Neural cell (in vitro differentiated cells): ENCODE measurements at regions not wholly inside any gene's neighbourhood (a gene's known extent, or its start where the extent isn't known, plus 50 kb on each side); places are given as distances from the start of the nearest gene placed in this dataset.

Experiments
- EP300 ChIP-seq: fragments of 450-650 bp; conservative IDR thresholded peaks from 2 replicates; pipeline ENCODE4 v1.6.1; 2014; ENCODE audit warnings: antibody characterized with exemption, mild to moderate bottlenecking, moderate library complexity; ENCODE audit not compliant: poor library complexity, severe bottlenecking
- EZH2 ChIP-seq: fragments of 200-600, 300-800 bp; shearing (Covaris generic), sonication (generic); IDR thresholded peaks from 2 replicates; pipeline ENCODE4 v1.6.1; 2014; ENCODE audit warnings: antibody characterized with exemption, low read length, borderline replicate concordance, mild to moderate bottlenecking; ENCODE audit not compliant: insufficient read depth, poor library complexity, severe bottlenecking
- MXI1 ChIP-seq: fragments of 450-650 bp; conservative IDR thresholded peaks from 2 replicates; pipeline ENCODE4 v1.6.1; 2014; ENCODE audit warnings: antibody characterized with exemption, mild to moderate bottlenecking; ENCODE audit not compliant: poor library complexity, severe bottlenecking
- POLR2AphosphoS5 ChIP-seq: IDR thresholded peaks from 2 replicates; pipeline ENCODE4 v1.6.1; 2012
- RAD21 ChIP-seq: fragments of 450-650 bp; conservative IDR thresholded peaks from 2 replicates; pipeline ENCODE4 v1.6.1; 2014; ENCODE audit warnings: antibody characterized with exemption, mild to moderate bottlenecking, moderate library complexity
- SMC3 ChIP-seq: fragments of 450-650 bp; conservative IDR thresholded peaks from 2 replicates; pipeline ENCODE4 v1.6.1; 2014; ENCODE audit warnings: antibody characterized with exemption, mild to moderate bottlenecking, moderate library complexity; ENCODE audit not compliant: poor library complexity
- TAF1 ChIP-seq: IDR thresholded peaks from 2 replicates; pipeline ENCODE4 v1.6.1; 2012; ENCODE audit warnings: low read depth
- TF ChIP-seq, protein P1 (sequence below): fragments of 450-650 bp; IDR thresholded peaks from 2 replicates; pipeline ENCODE4 v1.5.1; 2014; ENCODE audit warnings: antibody characterized with exemption, mild to moderate bottlenecking, moderate library complexity; ENCODE audit not compliant: poor library complexity, severe bottlenecking
- TF ChIP-seq, protein P2 (sequence below): IDR thresholded peaks from 2 replicates; pipeline ENCODE4 v1.6.1; 2012; ENCODE audit warnings: borderline replicate concordance

DNA sequence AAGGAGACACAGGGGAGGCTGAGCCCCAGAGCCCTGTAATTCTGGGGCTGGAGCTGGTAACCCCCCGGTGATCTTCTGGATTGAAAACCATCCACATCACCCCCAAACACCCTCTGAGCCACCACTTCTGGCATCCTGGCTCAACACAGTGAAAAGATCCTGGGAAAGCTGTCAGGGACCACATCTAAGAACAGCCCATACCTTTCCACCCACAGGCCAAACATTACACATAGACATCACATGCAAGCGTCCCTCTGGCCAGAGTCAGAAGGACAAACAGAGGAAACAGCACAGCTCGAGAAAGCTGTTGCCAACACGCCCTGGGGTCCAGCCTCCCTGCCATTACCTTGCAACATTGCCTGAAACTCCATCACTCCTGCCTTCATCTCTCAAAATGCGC lies 469.5 kb downstream of the SOX6 start:
- TF ChIP-seq TAF1 (no peak), EP300 (no peak), RAD21 (no peak), EZH2 (no peak), POLR2AphosphoS5 (no peak), SMC3 (no peak), MXI1 (no peak)
- TF ChIP-seq, protein P1, sequence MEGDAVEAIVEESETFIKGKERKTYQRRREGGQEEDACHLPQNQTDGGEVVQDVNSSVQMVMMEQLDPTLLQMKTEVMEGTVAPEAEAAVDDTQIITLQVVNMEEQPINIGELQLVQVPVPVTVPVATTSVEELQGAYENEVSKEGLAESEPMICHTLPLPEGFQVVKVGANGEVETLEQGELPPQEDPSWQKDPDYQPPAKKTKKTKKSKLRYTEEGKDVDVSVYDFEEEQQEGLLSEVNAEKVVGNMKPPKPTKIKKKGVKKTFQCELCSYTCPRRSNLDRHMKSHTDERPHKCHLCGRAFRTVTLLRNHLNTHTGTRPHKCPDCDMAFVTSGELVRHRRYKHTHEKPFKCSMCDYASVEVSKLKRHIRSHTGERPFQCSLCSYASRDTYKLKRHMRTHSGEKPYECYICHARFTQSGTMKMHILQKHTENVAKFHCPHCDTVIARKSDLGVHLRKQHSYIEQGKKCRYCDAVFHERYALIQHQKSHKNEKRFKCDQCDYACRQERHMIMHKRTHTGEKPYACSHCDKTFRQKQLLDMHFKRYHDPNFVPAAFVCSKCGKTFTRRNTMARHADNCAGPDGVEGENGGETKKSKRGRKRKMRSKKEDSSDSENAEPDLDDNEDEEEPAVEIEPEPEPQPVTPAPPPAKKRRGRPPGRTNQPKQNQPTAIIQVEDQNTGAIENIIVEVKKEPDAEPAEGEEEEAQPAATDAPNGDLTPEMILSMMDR: no peak
- TF ChIP-seq, protein P2, sequence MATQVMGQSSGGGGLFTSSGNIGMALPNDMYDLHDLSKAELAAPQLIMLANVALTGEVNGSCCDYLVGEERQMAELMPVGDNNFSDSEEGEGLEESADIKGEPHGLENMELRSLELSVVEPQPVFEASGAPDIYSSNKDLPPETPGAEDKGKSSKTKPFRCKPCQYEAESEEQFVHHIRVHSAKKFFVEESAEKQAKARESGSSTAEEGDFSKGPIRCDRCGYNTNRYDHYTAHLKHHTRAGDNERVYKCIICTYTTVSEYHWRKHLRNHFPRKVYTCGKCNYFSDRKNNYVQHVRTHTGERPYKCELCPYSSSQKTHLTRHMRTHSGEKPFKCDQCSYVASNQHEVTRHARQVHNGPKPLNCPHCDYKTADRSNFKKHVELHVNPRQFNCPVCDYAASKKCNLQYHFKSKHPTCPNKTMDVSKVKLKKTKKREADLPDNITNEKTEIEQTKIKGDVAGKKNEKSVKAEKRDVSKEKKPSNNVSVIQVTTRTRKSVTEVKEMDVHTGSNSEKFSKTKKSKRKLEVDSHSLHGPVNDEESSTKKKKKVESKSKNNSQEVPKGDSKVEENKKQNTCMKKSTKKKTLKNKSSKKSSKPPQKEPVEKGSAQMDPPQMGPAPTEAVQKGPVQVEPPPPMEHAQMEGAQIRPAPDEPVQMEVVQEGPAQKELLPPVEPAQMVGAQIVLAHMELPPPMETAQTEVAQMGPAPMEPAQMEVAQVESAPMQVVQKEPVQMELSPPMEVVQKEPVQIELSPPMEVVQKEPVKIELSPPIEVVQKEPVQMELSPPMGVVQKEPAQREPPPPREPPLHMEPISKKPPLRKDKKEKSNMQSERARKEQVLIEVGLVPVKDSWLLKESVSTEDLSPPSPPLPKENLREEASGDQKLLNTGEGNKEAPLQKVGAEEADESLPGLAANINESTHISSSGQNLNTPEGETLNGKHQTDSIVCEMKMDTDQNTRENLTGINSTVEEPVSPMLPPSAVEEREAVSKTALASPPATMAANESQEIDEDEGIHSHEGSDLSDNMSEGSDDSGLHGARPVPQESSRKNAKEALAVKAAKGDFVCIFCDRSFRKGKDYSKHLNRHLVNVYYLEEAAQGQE: no peak
